ENCODE measurements at regions not wholly inside any gene's neighbourhood (a gene's known extent, or its start where the extent isn't known, plus 50 kb on each side); places are given as distances from the start of the nearest gene placed in this dataset.
A peak's percentile ranks its signal among the peaks of the same experiment; 100 is the strongest.

DNA sequence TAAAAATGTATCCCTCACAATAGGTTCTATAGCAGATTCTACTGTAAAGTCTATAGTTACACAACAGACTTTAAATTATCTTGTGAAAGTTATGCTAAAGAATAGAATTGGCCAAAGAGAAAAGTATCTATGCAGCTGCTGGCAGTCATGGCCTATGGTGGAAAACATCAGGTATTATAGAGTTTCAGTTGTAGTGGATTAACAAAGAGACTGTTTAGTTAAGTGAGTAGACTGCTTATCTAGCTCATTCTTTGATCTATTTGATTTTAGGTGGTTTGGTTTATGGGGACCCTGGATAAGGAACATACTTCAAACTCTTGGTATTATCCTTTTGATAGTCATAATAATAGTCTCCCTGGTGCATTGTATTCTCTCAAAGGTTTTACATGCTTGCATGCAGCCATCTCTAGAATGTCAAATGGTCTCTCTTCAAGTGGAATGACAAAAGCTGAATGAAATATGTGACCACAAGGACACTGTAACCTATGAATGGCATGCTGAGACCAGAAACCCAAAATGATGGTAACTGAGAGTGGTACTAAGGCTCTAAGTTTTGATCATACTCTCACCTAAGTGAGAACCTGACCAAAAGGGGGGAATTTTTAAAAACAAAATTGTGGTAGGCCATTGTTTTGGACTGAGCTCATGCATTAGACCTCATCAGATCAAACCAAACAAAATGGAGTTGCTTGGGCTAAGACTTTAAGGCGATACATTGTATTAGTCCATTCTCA, 54.9 kb upstream of the NAMPT start:
- ATAC-seq, result no peak
- TF ChIP-seq ZNF8 (CRISPR knock-in tag; IDR thresholded peaks at IDR 0.05) (peak; percentile 11; the same call in 1 of the 2 replicates), OSR1 (CRISPR knock-in tag; IDR thresholded peaks at IDR 0.05) (no peak)

DNA sequence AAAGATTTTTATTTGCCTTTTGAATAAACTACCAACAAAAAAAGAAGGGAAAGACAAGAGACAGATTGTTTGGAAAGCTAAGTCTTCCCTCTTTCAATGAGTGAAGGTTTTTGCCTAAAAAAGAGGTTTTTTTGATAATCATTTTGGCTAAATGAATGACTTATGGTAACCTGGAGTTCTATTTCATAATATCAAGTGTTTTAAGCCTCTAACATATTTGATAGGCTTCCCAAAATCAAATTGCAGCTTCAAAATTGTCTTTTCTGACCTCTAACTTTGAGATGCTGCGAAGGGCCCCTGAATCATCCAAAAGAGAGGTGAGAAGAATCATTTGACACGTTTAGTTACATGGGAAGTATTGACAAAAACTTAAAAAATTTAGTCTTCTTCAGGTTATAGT, 53.0 kb upstream of the NAMPT start:
- ATAC-seq, result no peak
- TF ChIP-seq OSR1 (CRISPR knock-in tag; IDR thresholded peaks at IDR 0.05) (no peak), ZNF565 (CRISPR knock-in tag; conservative IDR thresholded peaks at IDR 0.05; ENCODE audit: low read depth) (no peak), ZNF70 (CRISPR knock-in tag; IDR thresholded peaks at IDR 0.05) (no peak), ZFP30 (CRISPR knock-in tag; IDR thresholded peaks at IDR 0.05) (no peak), GLIS3 (CRISPR knock-in tag; IDR thresholded peaks at IDR 0.05) (no peak), RARB (CRISPR knock-in tag; IDR thresholded peaks at IDR 0.05) (no peak), ZFP3 (CRISPR knock-in tag; IDR thresholded peaks at IDR 0.05) (no peak), ISL1 (CRISPR knock-in tag; IDR thresholded peaks at IDR 0.05) (no peak)
- TF ChIP-seq, protein P1, sequence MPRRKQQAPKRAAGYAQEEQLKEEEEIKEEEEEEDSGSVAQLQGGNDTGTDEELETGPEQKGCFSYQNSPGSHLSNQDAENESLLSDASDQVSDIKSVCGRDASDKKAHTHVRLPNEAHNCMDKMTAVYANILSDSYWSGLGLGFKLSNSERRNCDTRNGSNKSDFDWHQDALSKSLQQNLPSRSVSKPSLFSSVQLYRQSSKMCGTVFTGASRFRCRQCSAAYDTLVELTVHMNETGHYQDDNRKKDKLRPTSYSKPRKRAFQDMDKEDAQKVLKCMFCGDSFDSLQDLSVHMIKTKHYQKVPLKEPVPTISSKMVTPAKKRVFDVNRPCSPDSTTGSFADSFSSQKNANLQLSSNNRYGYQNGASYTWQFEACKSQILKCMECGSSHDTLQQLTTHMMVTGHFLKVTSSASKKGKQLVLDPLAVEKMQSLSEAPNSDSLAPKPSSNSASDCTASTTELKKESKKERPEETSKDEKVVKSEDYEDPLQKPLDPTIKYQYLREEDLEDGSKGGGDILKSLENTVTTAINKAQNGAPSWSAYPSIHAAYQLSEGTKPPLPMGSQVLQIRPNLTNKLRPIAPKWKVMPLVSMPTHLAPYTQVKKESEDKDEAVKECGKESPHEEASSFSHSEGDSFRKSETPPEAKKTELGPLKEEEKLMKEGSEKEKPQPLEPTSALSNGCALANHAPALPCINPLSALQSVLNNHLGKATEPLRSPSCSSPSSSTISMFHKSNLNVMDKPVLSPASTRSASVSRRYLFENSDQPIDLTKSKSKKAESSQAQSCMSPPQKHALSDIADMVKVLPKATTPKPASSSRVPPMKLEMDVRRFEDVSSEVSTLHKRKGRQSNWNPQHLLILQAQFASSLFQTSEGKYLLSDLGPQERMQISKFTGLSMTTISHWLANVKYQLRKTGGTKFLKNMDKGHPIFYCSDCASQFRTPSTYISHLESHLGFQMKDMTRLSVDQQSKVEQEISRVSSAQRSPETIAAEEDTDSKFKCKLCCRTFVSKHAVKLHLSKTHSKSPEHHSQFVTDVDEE (CRISPR knock-in tag; IDR thresholded peaks at IDR 0.05), result no peak
- TF ChIP-seq, protein P2, sequence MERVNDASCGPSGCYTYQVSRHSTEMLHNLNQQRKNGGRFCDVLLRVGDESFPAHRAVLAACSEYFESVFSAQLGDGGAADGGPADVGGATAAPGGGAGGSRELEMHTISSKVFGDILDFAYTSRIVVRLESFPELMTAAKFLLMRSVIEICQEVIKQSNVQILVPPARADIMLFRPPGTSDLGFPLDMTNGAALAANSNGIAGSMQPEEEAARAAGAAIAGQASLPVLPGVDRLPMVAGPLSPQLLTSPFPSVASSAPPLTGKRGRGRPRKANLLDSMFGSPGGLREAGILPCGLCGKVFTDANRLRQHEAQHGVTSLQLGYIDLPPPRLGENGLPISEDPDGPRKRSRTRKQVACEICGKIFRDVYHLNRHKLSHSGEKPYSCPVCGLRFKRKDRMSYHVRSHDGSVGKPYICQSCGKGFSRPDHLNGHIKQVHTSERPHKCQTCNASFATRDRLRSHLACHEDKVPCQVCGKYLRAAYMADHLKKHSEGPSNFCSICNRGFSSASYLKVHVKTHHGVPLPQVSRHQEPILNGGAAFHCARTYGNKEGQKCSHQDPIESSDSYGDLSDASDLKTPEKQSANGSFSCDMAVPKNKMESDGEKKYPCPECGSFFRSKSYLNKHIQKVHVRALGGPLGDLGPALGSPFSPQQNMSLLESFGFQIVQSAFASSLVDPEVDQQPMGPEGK (CRISPR knock-in tag; IDR thresholded peaks at IDR 0.05; ENCODE audit: borderline replicate concordance), result no peak

DNA sequence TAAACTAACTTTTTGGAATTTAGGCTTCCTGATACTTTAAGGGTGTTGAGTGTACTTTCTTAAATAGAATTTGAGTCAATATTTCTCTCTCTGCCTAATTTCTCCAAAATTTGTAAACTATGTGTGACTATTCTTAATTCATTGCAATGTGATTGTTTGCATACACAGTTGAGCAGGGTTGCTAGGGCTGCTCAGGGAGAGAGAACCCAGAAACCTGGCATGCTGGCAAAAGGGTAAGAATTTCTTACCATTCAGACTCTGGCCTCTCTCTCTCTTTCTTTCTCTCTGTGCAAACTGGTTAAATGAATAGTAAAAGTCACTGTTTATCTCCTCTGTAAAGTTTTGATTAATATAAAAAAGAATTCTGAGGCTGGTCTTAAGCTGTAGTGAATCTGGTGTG, 51.0 kb upstream of the NAMPT start:
- TF ChIP-seq CSDC2 (CRISPR knock-in tag; IDR thresholded peaks at IDR 0.05) (no peak), BACH2 (CRISPR knock-in tag; IDR thresholded peaks at IDR 0.05; ENCODE audit: borderline replicate concordance) (no peak), ESRRG (CRISPR knock-in tag; IDR thresholded peaks at IDR 0.05) (no peak)
- TF ChIP-seq, protein P3, sequence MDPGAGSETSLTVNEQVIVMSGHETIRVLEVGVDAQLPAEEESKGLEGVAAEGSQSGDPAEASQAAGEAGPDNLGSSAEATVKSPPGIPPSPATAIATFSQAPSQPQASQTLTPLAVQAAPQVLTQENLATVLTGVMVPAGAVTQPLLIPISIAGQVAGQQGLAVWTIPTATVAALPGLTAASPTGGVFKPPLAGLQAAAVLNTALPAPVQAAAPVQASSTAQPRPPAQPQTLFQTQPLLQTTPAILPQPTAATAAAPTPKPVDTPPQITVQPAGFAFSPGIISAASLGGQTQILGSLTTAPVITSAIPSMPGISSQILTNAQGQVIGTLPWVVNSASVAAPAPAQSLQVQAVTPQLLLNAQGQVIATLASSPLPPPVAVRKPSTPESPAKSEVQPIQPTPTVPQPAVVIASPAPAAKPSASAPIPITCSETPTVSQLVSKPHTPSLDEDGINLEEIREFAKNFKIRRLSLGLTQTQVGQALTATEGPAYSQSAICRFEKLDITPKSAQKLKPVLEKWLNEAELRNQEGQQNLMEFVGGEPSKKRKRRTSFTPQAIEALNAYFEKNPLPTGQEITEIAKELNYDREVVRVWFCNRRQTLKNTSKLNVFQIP (CRISPR knock-in tag; IDR thresholded peaks at IDR 0.05; ENCODE audit: borderline replicate concordance, low read depth), result no peak
- no peak for ATAC-seq

Measured in SK-N-SH treated with all-trans-retinoic acid at 6 μM for 48 hours (cell line).